Mesenchymal stem cell (in vitro differentiated cells and primary cell): ENCODE measurements at regions not wholly inside any gene's neighbourhood (a gene's known extent, or its start where the extent isn't known, plus 50 kb on each side); places are given as distances from the start of the nearest gene placed in this dataset.

ENCODE experiments used
- DNase-seq: peaks from one replicate; pipeline ENCODE4 v3.0.0-alpha.2; 2013
- H2AFZ ChIP-seq: one replicate; pipeline ENCODE4 v1.6.1; 2013; ENCODE audit warnings: low read depth, mild to moderate bottlenecking, control low read depth, inconsistent platforms, low read length, moderate library complexity
- H2AK5ac ChIP-seq: 2 replicates; pipeline ENCODE4 v1.6.1; 2013; ENCODE audit warnings: low read length, moderate library complexity, mild to moderate bottlenecking, inconsistent platforms; ENCODE audit not compliant: severe bottlenecking
- H2BK120ac ChIP-seq: one replicate; pipeline ENCODE4 v1.6.1; 2013; ENCODE audit warnings: low read depth, mild to moderate bottlenecking, inconsistent platforms, low read length, moderate library complexity
- H2BK12ac ChIP-seq, 2 experiments: one replicate each; pipeline ENCODE4 v1.6.1; 2013; ENCODE audit warnings: inconsistent platforms in 2 of 2, low read length in 2 of 2, mild to moderate bottlenecking in 2 of 2, moderate library complexity in 2 of 2, control low read depth in 1 of 2
- H2BK15ac ChIP-seq: one replicate; pipeline ENCODE4 v1.6.1; 2013; ENCODE audit warnings: mild to moderate bottlenecking, low read depth, inconsistent platforms; ENCODE audit not compliant: poor library complexity, severe bottlenecking
- H2BK5ac ChIP-seq: 2 replicates; pipeline ENCODE4 v1.6.1; 2013; ENCODE audit warnings: low read depth, mild to moderate bottlenecking, low read length, control low read depth, inconsistent platforms; ENCODE audit not compliant: poor library complexity, severe bottlenecking
- H3K14ac ChIP-seq, 2 experiments: one replicate each; pipeline ENCODE4 v1.6.1; 2013; ENCODE audit warnings: inconsistent platforms in 2 of 2, low read length in 2 of 2, control low read depth in 1 of 2, mild to moderate bottlenecking in 1 of 2, moderate library complexity in 1 of 2
- H3K18ac ChIP-seq, 2 experiments: one replicate each; pipeline ENCODE4 v1.6.1; 2013; ENCODE audit warnings: inconsistent platforms in 2 of 2, low read length in 2 of 2, control low read depth in 1 of 2, low read depth in 1 of 2, mild to moderate bottlenecking in 1 of 2
- H3K23ac ChIP-seq, 2 experiments: one replicate each; pipeline ENCODE4 v1.6.1; 2013; ENCODE audit warnings: inconsistent platforms in 2 of 2, low read length in 2 of 2, mild to moderate bottlenecking in 2 of 2, moderate library complexity in 2 of 2, control low read depth in 1 of 2
- H3K27ac ChIP-seq: 2 replicates; pipeline ENCODE4 v1.5.1; 2013; ENCODE audit warnings: mild to moderate bottlenecking, moderate library complexity, low read length, control low read depth, inconsistent platforms; ENCODE audit not compliant: poor library complexity, severe bottlenecking
- H3K27me3 ChIP-seq, 2 experiments: 2 replicates each; pipeline versions ENCODE4 v1.6.1 to v1.7.0; 2013; ENCODE audit warnings: low read length in 2 of 2, mild to moderate bottlenecking in 2 of 2, moderate library complexity in 2 of 2, control low read depth in 1 of 2, inconsistent platforms in 1 of 2; ENCODE audit not compliant: control insufficient read depth in 1 of 2, insufficient read depth in 1 of 2
- H3K36me3 ChIP-seq, 2 experiments: 2 replicates each; pipeline versions ENCODE4 v1.6.1 to v1.7.0; 2013; ENCODE audit warnings: low read length in 2 of 2, control low read depth in 1 of 2, inconsistent platforms in 1 of 2, low read depth in 1 of 2, mild to moderate bottlenecking in 1 of 2; ENCODE audit not compliant: insufficient read depth in 2 of 2, control insufficient read depth in 1 of 2
- H3K4ac ChIP-seq, 2 experiments: one replicate each; pipeline ENCODE4 v1.6.1; 2013; ENCODE audit warnings: inconsistent platforms in 2 of 2, low read length in 2 of 2, mild to moderate bottlenecking in 2 of 2, moderate library complexity in 2 of 2, control low read depth in 1 of 2, low read depth in 1 of 2
- H3K4me1 ChIP-seq: 2 replicates; pipeline ENCODE4 v1.6.1; 2013; ENCODE audit warnings: low read depth, low read length, control low read depth; ENCODE audit not compliant: control insufficient read depth, insufficient read depth
- H3K4me2 ChIP-seq: 2 replicates; pipeline ENCODE4 v1.6.1; 2013; ENCODE audit warnings: low read length, mild to moderate bottlenecking, inconsistent platforms; ENCODE audit not compliant: poor library complexity, severe bottlenecking
- H3K4me3 ChIP-seq, 2 experiments: 2 replicates each; pipeline versions ENCODE4 v1.5.1 to v1.7.0; 2013; ENCODE audit warnings: low read length in 2 of 2, mild to moderate bottlenecking in 2 of 2, control low read depth in 1 of 2, low read depth in 1 of 2; ENCODE audit not compliant: insufficient read depth in 1 of 2
- H3K79me1 ChIP-seq: replicated peaks from 2 replicates; pipeline ENCODE4 v1.6.1; 2013; ENCODE audit warnings: mild to moderate bottlenecking, control low read depth, low read length, inconsistent platforms; ENCODE audit not compliant: poor library complexity, severe bottlenecking
- H3K9ac ChIP-seq: 2 replicates; pipeline ENCODE4 v1.7.0; 2013; ENCODE audit warnings: mild to moderate bottlenecking, low read length, moderate library complexity
- H3K9me3 ChIP-seq: 2 replicates; pipeline ENCODE4 v1.7.0; 2013; ENCODE audit warnings: mild to moderate bottlenecking, low read length; ENCODE audit not compliant: control insufficient read depth
- H4K8ac ChIP-seq: one replicate; pipeline ENCODE4 v1.6.1; 2013; ENCODE audit warnings: inconsistent platforms, mild to moderate bottlenecking, low read length, moderate library complexity
- H4K91ac ChIP-seq: one replicate; pipeline ENCODE4 v1.6.1; 2013; ENCODE audit warnings: mild to moderate bottlenecking, low read length, inconsistent platforms
- WGBS: methylation state at CpG from one replicate; pipeline ENCODE4 v1.1.7; 2013; ENCODE audit warnings: mixed read lengths; 5-methylcytosine and 5-hydroxymethylcytosine counted together

- no peak overlapping the region for H3K4ac ChIP-seq
- no peaks in the 10 kb centered on the region for H3K4me1 ChIP-seq
- no peak for DNase-seq
- H3K4me3 ChIP-seq, result no peak overlapping the region
- H3K18ac ChIP-seq, result no peak overlapping the region
- no peak overlapping the region for H2BK5ac ChIP-seq
- no peak overlapping the region for H3K4me2 ChIP-seq
- H4K8ac ChIP-seq, result no peak overlapping the region
- no peak overlapping the region for H2AFZ ChIP-seq
- no peaks in the 10 kb centered on the region for H3K27me3 ChIP-seq
- no peaks in the 10 kb centered on the region for H3K36me3 ChIP-seq
- WGBS, result 65% methylated on average over 3 of the region's 3 CpGs
- no peak overlapping the region for H3K14ac ChIP-seq
- H3K9ac ChIP-seq, result no peak overlapping the region
- H2AK5ac ChIP-seq, result no peak overlapping the region
- H2BK15ac ChIP-seq, result no peak overlapping the region
- no peak overlapping the region for H4K91ac ChIP-seq
- no peak overlapping the region for H3K23ac ChIP-seq
- no peak overlapping the region for H2BK12ac ChIP-seq
- H3K79me1 ChIP-seq, result no peaks in the 10 kb centered on the region
- H3K27ac ChIP-seq, result no peak overlapping the region
- no peak overlapping the region for H2BK120ac ChIP-seq
- peaks cover 32% of the 10 kb centered on the region for H3K9me3 ChIP-seq
Observed at GRCh38 chr3:26340001-26340400, 282.6 kb upstream of the LRRC3B start.

GRCh38 chr3:26343647-26344046, 278.9 kb upstream of the LRRC3B start:
- Histone ChIP-seq H3K79me1 (no peaks in the 10 kb centered on the region), H2AFZ (no peak overlapping the region), H3K4ac (no peak overlapping the region), H3K36me3 (no peaks in the 10 kb centered on the region), H2BK5ac (no peak overlapping the region), H2BK12ac (no peak overlapping the region), H4K91ac (no peak overlapping the region), H3K4me1 (no peaks in the 10 kb centered on the region), H3K27ac (no peak overlapping the region), H3K18ac (no peak overlapping the region), H3K4me3 (no peak overlapping the region), H3K4me2 (no peak overlapping the region), H2AK5ac (no peak overlapping the region), H3K14ac (no peak overlapping the region), H3K27me3 (no peaks in the 10 kb centered on the region), H4K8ac (no peak overlapping the region), H2BK120ac (no peak overlapping the region), H2BK15ac (no peak overlapping the region), H3K23ac (no peak overlapping the region), H3K9ac (no peak overlapping the region), H3K9me3 (peaks cover 27% of the 10 kb centered on the region)
- DNase-seq, result no peak
- WGBS, result no CpG with 5 or more reads among the region's 1 CpG

- Histone ChIP-seq H3K9me3 (peaks cover 34% of the 10 kb centered on the region), H3K4me1 (no peaks in the 10 kb centered on the region), H3K79me1 (no peaks in the 10 kb centered on the region), H3K4me2 (no peak overlapping the region), H3K23ac (no peak overlapping the region), H3K18ac (no peak overlapping the region), H3K4ac (no peak overlapping the region), H3K27me3 (no peaks in the 10 kb centered on the region), H2AK5ac (no peak overlapping the region), H2BK120ac (no peak overlapping the region), H3K14ac (no peak overlapping the region), H3K9ac (no peak overlapping the region), H3K27ac (no peak overlapping the region), H4K91ac (no peak overlapping the region), H2AFZ (no peak overlapping the region), H3K36me3 (no peaks in the 10 kb centered on the region), H2BK5ac (no peak overlapping the region), H4K8ac (no peak overlapping the region), H2BK12ac (no peak overlapping the region), H3K4me3 (peak overlapping the region in 1 of 2 experiments; percentile 14), H2BK15ac (no peak overlapping the region)
- no peak for DNase-seq
- WGBS, result 81% methylated on average over 10 of the region's 10 CpGs
Observed at GRCh38 chr3:26345613-26346012, 277.0 kb upstream of the LRRC3B start.

- H3K9me3 ChIP-seq, result peaks cover 36% of the 10 kb centered on the region
- H3K27ac ChIP-seq, result no peak overlapping the region
- no peak overlapping the region for H2BK12ac ChIP-seq
- H3K36me3 ChIP-seq, result no peaks in the 10 kb centered on the region
- no peak overlapping the region for H3K4me2 ChIP-seq
- no peak overlapping the region for H2BK5ac ChIP-seq
- H3K18ac ChIP-seq, result no peak overlapping the region
- H4K91ac ChIP-seq, result no peak overlapping the region
- H2BK15ac ChIP-seq, result no peak overlapping the region
- no peak overlapping the region for H3K4me3 ChIP-seq
- H3K79me1 ChIP-seq, result no peaks in the 10 kb centered on the region
- WGBS, result 91% methylated on average over 13 of the region's 13 CpGs
- no peak overlapping the region for H2AFZ ChIP-seq
- no peak overlapping the region for H2AK5ac ChIP-seq
- DNase-seq, result no peak
- H4K8ac ChIP-seq, result no peak overlapping the region
- H3K4ac ChIP-seq, result no peak overlapping the region
- H3K4me1 ChIP-seq, result no peaks in the 10 kb centered on the region
- no peak overlapping the region for H2BK120ac ChIP-seq
- H3K27me3 ChIP-seq, result no peaks in the 10 kb centered on the region
- no peak overlapping the region for H3K9ac ChIP-seq
- no peak overlapping the region for H3K23ac ChIP-seq
- no peak overlapping the region for H3K14ac ChIP-seq
Observed at GRCh38 chr3:26346497-26346896, 276.1 kb upstream of the LRRC3B start.
